ENCODE measurements at regions not wholly inside any gene's neighbourhood (a gene's known extent, or its start where the extent isn't known, plus 50 kb on each side); places are given as distances from the start of the nearest gene placed in this dataset.

DNA sequence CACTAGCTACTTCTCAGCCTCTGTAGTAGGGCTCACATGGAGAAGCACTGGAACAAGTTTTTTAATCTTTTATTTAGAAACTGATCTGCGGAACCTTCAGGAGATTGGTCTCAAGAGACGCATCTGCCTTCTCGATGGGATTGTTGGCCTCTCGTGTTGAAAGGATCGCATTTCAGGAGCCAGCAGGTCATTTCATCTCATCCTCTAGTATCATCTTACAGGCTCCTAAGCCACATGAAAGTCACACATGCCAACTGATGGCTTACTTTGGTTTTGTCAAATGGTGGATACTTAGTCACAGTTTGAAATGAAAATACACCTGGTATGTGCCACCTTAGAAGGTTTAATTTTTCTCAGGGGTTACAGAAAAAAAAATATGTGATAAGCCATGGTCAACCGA, 1703.6 kb downstream of the EFNB2 start:
- no peaks in the 10 kb centered on the region for H3K27me3 ChIP-seq
- no peaks in the 10 kb centered on the region for H3K36me3 ChIP-seq
- intact Hi-C loops (cut with DNase I; ENCODE audit: low total_unique reads), result no loop called here
- no peak for DNase-seq
- H3K9me3 ChIP-seq, result no peaks in the 10 kb centered on the region
- H3K4me1 ChIP-seq, result no peaks in the 10 kb centered on the region
- H3K27ac ChIP-seq, result no peak overlapping the region
- H3K4me3 ChIP-seq, result no peak overlapping the region
- TF ChIP-seq, protein P1, sequence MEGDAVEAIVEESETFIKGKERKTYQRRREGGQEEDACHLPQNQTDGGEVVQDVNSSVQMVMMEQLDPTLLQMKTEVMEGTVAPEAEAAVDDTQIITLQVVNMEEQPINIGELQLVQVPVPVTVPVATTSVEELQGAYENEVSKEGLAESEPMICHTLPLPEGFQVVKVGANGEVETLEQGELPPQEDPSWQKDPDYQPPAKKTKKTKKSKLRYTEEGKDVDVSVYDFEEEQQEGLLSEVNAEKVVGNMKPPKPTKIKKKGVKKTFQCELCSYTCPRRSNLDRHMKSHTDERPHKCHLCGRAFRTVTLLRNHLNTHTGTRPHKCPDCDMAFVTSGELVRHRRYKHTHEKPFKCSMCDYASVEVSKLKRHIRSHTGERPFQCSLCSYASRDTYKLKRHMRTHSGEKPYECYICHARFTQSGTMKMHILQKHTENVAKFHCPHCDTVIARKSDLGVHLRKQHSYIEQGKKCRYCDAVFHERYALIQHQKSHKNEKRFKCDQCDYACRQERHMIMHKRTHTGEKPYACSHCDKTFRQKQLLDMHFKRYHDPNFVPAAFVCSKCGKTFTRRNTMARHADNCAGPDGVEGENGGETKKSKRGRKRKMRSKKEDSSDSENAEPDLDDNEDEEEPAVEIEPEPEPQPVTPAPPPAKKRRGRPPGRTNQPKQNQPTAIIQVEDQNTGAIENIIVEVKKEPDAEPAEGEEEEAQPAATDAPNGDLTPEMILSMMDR (IDR thresholded peaks at IDR 0.05), result no peak
- TF ChIP-seq POLR2A (IDR thresholded peaks at IDR 0.05), result no peak

DNA sequence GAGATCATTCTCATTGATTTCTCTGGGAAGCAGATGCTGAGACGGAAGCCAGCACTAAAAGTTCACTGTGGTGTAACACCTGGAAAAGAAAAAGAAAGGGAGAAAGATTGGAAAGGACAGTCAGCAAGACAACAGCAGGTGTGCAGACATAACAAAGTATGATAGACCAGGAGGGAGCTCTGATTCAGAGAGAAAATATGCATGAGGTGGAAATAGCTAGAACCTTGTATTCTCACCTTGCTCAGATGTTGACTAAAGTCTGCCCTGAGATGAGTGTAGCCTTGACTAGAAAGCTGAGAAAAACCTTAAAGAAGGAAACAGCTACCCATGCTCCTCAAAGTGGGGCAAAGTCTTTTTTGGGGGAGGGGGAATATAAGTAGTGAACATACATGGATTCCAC, 1711.8 kb downstream of the EFNB2 start:
- TF ChIP-seq POLR2A (IDR thresholded peaks at IDR 0.05), result no peak
- TF ChIP-seq, protein P1 (IDR thresholded peaks at IDR 0.05), result no peak
- Histone ChIP-seq H3K36me3 (no peaks in the 10 kb centered on the region), H3K9me3 (no peaks in the 10 kb centered on the region), H3K27ac (no peak overlapping the region), H3K4me3 (no peak overlapping the region), H3K27me3 (no peaks in the 10 kb centered on the region), H3K4me1 (no peaks in the 10 kb centered on the region)
- DNase-seq, result no peak
- intact Hi-C loops (cut with DNase I; ENCODE audit: low total_unique reads), result no loop called here

DNA sequence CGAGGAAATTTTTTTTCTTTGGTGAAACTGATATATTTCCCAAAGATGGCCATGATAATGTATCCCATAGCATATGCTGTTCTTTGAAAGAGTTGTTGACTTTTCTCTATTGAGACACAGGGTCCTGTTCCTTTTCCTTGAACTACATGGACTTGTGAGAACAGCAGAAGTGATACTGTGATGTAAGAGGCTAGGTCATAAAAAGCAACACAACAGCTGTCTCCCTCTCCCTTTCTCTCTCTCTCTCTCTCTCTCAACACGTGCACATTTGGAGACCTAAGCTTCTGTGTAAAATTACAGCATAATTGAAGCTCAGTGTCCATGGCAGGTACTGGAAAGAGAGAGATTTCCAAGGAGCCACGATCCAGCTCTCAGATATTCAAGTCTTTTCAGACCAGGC, 1712.4 kb downstream of the EFNB2 start:
- Histone ChIP-seq H3K9me3 (no peaks in the 10 kb centered on the region), H3K36me3 (no peaks in the 10 kb centered on the region), H3K27ac (no peak overlapping the region), H3K27me3 (no peaks in the 10 kb centered on the region), H3K4me1 (no peaks in the 10 kb centered on the region), H3K4me3 (no peak overlapping the region)
- TF ChIP-seq, protein P1 (IDR thresholded peaks at IDR 0.05), result no peak
- TF ChIP-seq POLR2A (IDR thresholded peaks at IDR 0.05), result no peak
- intact Hi-C loops (cut with DNase I; ENCODE audit: low total_unique reads), result no loop called here
- no peak for DNase-seq

DNA sequence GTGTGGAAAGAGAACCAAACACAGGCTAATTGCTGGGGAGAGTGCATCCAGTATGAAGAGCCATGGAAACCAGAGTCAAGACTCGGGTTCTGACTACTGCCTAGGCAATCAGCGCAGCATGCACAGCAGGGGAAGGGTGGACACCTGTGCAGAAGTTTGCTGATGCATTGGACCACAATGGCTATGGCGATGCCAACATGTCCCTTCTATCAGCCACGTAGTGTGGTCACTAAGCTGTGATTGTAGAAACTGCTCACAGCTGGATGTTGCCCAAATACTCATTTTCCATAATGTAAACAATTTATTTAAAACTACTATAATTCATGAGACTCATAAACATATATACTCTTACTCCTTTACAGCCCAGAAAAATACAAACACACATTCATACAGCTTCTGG, 1718.2 kb downstream of the EFNB2 start:
- H3K4me3 ChIP-seq, result no peak overlapping the region
- H3K36me3 ChIP-seq, result no peaks in the 10 kb centered on the region
- TF ChIP-seq, protein P1 (IDR thresholded peaks at IDR 0.05), result no peak
- no peak for TF ChIP-seq POLR2A (IDR thresholded peaks at IDR 0.05)
- no peaks in the 10 kb centered on the region for H3K4me1 ChIP-seq
- intact Hi-C loops (cut with DNase I; ENCODE audit: low total_unique reads), result no loop called here
- H3K27me3 ChIP-seq, result no peaks in the 10 kb centered on the region
- no peak overlapping the region for H3K27ac ChIP-seq
- DNase-seq, result no peak
- H3K9me3 ChIP-seq, result no peaks in the 10 kb centered on the region

DNA sequence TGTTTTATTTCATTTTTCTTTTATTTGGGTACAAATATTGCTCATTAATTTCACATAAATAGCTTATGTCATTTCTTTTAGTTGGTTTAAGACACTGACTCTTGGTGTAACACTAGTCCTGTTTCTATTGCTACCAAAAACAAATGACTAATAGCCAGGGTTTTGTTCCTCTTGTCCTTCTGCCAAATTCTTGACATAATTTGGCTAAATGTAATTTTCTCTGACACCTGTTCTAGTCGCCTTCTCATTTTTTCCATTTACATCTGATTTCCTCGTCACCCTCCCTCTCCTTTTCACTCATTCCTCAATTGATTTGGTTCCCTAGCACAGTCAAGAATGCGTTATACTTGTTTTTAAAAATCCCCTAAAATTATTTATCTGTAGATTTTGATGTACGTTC, 1718.7 kb downstream of the EFNB2 start:
- Histone ChIP-seq H3K27me3 (no peaks in the 10 kb centered on the region), H3K4me1 (no peaks in the 10 kb centered on the region), H3K36me3 (no peaks in the 10 kb centered on the region), H3K9me3 (no peaks in the 10 kb centered on the region), H3K27ac (no peak overlapping the region), H3K4me3 (no peak overlapping the region)
- DNase-seq, result no peak
- TF ChIP-seq POLR2A (IDR thresholded peaks at IDR 0.05), result no peak
- TF ChIP-seq, protein P1 (IDR thresholded peaks at IDR 0.05), result no peak
- intact Hi-C loops (cut with DNase I; ENCODE audit: low total_unique reads), result no loop called here
